Fibroblast of the aortic adventitia (primary cell): ENCODE measurements at regions not wholly inside any gene's neighbourhood (a gene's known extent, or its start where the extent isn't known, plus 50 kb on each side); places are given as distances from the start of the nearest gene placed in this dataset.

Experiments used
- DNase-seq: peaks from one replicate; pipeline ENCODE4 v3.0.0-alpha.2; 2010; ENCODE audit warnings: low read depth
- H3K4me3 ChIP-seq: 2 replicates; pipeline ENCODE4 v1.5.1; 2011; ENCODE audit warnings: low read depth, mild to moderate bottlenecking, control low read depth, low read length, moderate library complexity
- TF ChIP-seq, protein P1 (sequence below): IDR thresholded peaks from 2 replicates; pipeline ENCODE4 v1.5.1; 2011; ENCODE audit warnings: mild to moderate bottlenecking, low read length, control low read depth, inconsistent platforms; ENCODE audit not compliant: insufficient read depth

DNA sequence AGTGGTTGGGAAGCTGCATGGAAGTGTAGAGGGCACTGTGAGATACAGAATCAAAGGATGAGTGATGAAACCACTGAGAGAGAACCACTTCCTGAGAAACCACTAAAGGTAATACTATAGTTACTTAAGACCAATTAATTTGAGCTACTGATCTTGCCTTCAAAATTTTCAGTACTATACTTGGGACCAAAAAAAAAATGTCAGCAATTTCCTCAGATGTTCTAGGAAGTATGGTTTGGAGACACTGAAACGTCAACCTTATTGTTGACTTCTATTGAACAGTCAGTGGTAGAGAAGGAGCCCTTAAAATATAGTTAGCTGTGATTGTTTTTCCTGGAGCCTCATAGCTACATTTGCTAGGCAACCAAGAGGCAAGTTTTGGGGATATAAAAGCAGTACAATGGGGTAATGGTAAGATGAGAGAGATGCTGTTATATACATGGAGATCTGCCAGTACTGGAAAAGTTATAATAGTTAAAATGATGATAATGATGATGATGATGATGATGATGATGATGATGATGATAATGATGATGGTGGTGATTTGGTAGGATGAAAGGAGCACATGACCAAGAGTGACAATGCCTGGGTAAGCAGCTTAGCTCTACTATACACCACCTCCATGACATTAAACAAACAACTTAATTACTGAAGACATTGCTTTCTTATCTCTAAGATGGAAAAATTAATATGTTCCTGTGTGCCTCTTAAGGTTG lies 300.9 kb upstream of the G2E3 start:
- DNase-seq = no peak
- no peak overlapping the region for H3K4me3 ChIP-seq
- TF ChIP-seq, protein P1, sequence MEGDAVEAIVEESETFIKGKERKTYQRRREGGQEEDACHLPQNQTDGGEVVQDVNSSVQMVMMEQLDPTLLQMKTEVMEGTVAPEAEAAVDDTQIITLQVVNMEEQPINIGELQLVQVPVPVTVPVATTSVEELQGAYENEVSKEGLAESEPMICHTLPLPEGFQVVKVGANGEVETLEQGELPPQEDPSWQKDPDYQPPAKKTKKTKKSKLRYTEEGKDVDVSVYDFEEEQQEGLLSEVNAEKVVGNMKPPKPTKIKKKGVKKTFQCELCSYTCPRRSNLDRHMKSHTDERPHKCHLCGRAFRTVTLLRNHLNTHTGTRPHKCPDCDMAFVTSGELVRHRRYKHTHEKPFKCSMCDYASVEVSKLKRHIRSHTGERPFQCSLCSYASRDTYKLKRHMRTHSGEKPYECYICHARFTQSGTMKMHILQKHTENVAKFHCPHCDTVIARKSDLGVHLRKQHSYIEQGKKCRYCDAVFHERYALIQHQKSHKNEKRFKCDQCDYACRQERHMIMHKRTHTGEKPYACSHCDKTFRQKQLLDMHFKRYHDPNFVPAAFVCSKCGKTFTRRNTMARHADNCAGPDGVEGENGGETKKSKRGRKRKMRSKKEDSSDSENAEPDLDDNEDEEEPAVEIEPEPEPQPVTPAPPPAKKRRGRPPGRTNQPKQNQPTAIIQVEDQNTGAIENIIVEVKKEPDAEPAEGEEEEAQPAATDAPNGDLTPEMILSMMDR = no peak

GRCh38 chr14:30260833-30261607 lies 297.9 kb upstream of the G2E3 start:
- TF ChIP-seq, protein P1 = no peak
- DNase-seq = no peak
- no peak overlapping the region for H3K4me3 ChIP-seq

GRCh38 chr14:30264161-30264560 lies 294.8 kb upstream of the G2E3 start:
- no peak for DNase-seq
- H3K4me3 ChIP-seq = no peak overlapping the region
- TF ChIP-seq, protein P1 = no peak

- H3K4me3 ChIP-seq = no peak overlapping the region
- DNase-seq = no peak
- TF ChIP-seq, protein P1 = no peak
These were observed 292.7 kb upstream of the G2E3 start for GRCh38 chr14:30266290-30266689.

- no peak overlapping the region for H3K4me3 ChIP-seq
- TF ChIP-seq, protein P1 = no peak
- peak; percentile 48 for DNase-seq
These were observed 291.8 kb upstream of the G2E3 start for GRCh38 chr14:30267141-30267540.

GRCh38 chr14:30270200-30271161 lies 288.5 kb upstream of the G2E3 start:
- TF ChIP-seq, protein P1 = peak; percentile 96

More at GRCh38 chr14:30270200-30271161, 288.5 kb upstream of the G2E3 start:
- DNase-seq = peak; percentile 79
- peak overlapping the region; percentile 46 for H3K4me3 ChIP-seq
